ENCODE measurements at regions not wholly inside any gene's neighbourhood (a gene's known extent, or its start where the extent isn't known, plus 50 kb on each side); places are given as distances from the start of the nearest gene placed in this dataset.

DNA sequence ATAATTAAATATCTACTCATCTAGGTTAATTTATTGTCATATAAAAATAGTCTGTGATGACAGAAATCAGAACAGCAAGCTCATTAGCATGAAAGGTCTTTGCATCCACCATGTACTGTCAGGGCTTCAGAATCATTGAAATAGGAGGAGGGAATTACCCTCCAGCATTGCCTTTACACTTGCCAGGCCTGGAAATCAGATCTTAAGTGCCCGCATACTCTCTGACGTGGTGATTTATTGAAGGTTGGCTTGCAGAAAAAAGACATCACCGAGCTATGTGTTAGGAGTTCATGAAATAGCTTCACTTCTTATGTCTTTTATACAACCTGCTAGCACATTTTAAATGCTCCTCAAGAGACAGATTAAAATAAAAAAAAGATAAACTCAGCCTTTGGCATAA, 661.7 kb upstream of the SLITRK1 start:
- no peak for DNase-seq
- ATAC-seq = no peak
- intact Hi-C loops (cut with DNase I, micrococcal nuclease) = no loop called here

GRCh38 chr13:84542348-84542747, 660.1 kb upstream of the SLITRK1 start:
- no peak for DNase-seq
- ATAC-seq = no peak
- intact Hi-C loops (cut with DNase I, micrococcal nuclease) = no loop called here

DNA sequence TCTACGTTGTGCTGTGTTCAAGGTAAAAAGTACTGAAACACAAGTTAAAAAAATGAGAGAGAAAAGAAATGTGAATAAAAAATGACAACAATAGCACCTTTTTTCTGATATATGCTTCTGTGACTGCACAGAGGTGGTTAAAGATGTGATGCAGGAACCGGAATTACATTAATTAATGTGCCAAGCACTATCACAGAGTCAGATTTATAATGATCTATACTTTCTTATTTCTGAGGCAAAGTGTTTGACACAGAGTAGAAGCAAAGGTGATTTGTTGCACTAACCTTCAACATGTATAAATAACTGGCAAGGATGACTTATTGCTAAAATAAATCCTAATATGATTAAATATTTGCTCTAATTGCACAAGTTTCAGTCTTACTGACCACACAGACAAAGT, 654.6 kb upstream of the SLITRK1 start:
- DNase-seq (no peak), ATAC-seq (no peak)
- intact Hi-C loops (cut with DNase I, micrococcal nuclease) = no loop called here

DNA sequence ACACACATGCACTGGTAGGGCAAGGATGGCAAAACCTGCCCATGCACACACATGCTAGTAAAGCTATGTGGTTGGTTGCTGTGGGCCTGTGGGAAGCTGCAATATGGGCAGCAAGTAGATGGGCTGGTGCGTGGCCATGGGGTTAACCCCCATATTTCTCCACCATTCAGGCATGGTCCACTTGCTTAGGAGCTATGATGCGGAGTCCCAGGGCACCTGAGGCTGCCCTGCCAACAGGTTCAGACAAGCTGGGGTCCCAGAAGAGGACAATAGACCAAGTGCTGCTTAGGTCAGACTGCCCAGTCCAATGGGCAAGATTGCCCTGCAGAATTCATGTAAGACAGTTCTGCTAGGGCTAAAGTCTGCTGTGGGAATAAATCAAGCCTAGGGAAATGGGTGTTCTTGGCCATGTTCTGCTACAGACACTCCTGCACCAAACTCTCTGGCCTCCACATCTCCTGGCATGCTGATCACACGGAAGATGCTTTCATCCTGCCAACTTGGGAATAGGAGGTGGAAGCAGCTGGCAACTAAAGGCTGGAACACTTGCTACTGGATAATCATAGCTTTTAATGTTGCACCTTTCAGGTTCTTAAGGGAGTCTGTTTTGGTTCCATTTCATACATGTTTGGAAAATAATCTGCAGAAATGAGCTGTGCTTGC, 646.3 kb upstream of the SLITRK1 start:
- DNase-seq = no peak
- intact Hi-C loops (cut with DNase I, micrococcal nuclease) = no loop called here
- ATAC-seq = no peak

- DNase-seq (no peak), ATAC-seq (no peak)
- intact Hi-C loops (cut with DNase I, micrococcal nuclease) = no loop called here
Measured at GRCh38 chr13:84525865-84526264, 643.6 kb upstream of the SLITRK1 start.

DNA sequence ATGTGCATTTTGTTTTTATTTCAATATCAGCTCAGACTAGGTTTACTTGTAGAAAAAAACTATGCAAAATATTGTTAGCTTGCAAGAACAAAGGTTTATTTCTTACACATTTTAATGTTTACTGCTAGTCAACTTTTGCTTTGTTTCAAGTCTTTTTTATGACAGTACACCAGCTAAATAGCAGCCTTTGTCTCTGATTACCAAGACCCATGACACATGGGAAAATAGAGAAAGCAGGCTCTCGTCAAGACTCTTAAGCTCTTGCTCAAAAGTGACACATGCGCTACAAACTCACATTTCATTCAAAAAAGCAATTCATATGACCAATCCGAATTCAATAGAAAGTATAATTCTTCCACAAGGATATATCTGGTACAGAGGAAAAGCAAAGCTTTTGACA, 642.3 kb upstream of the SLITRK1 start:
- no peak for DNase-seq
- no peak for ATAC-seq
- intact Hi-C loops (cut with DNase I, micrococcal nuclease) = no loop called here

DNA sequence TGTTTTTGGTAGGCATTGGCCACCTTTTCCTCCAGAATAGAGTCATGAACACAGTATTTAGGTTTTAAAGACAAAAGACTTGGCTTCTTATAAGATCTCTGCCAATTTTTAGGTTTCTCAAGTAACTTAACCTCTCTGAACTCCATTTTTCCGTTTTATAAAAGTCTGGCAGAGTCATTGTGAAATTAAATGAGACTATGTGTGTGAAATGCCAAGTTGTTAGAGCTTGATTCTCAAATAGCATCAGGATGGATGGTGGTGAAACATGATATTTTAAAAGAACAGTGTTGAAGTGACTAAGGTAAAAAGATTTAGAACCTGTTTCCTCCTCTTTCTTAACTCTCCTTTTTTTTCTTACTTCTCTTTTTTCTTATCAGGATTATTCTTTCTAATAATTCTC, 617.7 kb upstream of the SLITRK1 start:
- DNase-seq = no peak
- intact Hi-C loops (cut with DNase I, micrococcal nuclease) = no loop called here
- no peak for ATAC-seq

DNA sequence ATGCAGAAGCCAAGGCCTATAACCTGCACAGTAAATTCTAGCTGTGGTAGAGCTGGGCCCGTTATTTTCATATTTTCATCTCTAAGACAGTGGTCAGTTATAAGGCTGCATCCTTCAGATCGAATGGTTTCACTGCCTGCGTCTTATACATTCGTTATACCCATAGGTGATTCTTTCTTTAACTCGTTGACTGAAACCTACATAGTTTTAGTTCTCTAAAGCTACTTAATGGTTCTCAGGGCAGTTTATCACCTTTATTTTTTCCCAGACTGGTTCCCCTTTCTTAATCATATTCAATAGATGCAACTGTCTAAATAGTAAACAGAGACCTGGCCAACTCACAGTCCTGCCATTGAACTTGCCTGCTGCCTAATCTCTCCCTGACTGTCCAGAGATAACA, 615.3 kb upstream of the SLITRK1 start:
- DNase-seq = no peak
- no peak for ATAC-seq
- intact Hi-C loops (cut with DNase I, micrococcal nuclease) = no loop called here

- no peak for ATAC-seq
- intact Hi-C loops (cut with DNase I, micrococcal nuclease) = no loop called here
Measured at GRCh38 chr13:84491952-84492351, 609.7 kb upstream of the SLITRK1 start.

DNA sequence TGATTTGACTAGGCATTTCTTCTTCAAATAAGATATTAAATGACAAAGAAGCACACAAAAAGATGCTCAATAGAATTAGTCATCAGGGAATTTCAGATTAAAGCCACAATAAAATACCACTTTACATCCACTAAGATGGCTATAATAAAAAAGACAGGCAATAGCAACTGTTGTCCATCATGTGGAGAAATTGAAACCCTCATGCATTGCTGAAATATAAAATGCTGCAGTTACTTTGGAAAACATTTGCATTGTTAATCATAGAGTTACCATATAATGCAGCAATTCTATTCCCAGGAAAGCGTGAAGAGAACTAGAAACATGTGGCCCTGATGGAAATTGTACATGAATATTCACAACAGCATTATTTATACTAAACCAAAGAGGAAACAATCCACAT, 605.5 kb upstream of the SLITRK1 start:
- intact Hi-C loops (cut with DNase I, micrococcal nuclease) = no loop called here
- DNase-seq = no peak

More at GRCh38 chr13:84491952-84492351, 609.7 kb upstream of the SLITRK1 start:
- DNase-seq = no peak

DNA sequence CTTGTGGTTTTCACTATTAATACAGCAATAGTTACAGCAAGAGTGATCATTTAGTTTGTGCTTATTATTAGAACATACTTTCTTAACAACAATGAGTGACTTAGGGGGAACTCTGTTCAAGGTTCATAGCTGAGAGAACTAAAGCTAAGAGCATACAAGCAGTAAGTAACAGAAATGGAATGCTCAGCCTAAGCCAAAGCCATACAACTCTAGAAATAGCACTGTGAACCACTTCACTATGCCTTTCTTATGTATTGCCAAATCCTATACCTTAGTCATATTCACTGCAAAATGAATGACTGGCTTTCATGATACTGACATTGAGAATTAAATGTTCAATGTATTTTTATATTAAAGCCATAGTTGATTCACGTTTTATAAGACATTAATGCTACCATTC, 599.7 kb upstream of the SLITRK1 start:
- intact Hi-C loops (cut with DNase I, micrococcal nuclease) = no loop called here
- no peak for DNase-seq
- ATAC-seq = no peak

More for the DNA sequence above, 605.5 kb upstream of the SLITRK1 start:
- no peak for ATAC-seq

DNA sequence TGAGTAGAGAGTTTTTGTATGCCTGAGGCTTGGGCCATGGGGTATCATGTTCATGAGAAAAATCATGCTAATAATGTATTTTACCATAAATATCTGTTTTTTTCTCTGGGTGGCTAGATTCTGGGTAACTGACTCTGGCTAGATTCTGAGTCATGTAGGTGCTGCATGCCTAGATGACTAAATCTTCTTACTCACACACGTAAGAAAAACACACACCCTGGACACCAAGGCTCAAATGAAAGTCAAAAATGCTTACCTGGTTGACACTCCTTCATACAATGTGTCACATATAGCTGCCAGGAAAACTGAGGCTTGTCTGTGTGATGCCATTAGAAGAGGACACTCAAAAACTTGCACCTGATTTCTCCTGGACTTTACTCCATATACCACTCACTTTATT, 597.4 kb upstream of the SLITRK1 start:
- ATAC-seq (no peak), DNase-seq (no peak)
- intact Hi-C loops (cut with DNase I, micrococcal nuclease) = no loop called here

- intact Hi-C loops (cut with DNase I, micrococcal nuclease) = no loop called here
- ATAC-seq = no peak
Measured at GRCh38 chr13:84470528-84470927, 588.3 kb upstream of the SLITRK1 start.

GRCh38 chr13:84466461-84466860, 584.2 kb upstream of the SLITRK1 start:
- intact Hi-C loops (cut with DNase I, micrococcal nuclease) = no loop called here
- ATAC-seq (no peak), DNase-seq (no peak)

More at GRCh38 chr13:84470528-84470927, 588.3 kb upstream of the SLITRK1 start:
- no peak for DNase-seq

GRCh38 chr13:84460989-84461388, 578.7 kb upstream of the SLITRK1 start:
- DNase-seq (no peak), ATAC-seq (no peak)
- intact Hi-C loops (cut with DNase I, micrococcal nuclease) = no loop called here

DNA sequence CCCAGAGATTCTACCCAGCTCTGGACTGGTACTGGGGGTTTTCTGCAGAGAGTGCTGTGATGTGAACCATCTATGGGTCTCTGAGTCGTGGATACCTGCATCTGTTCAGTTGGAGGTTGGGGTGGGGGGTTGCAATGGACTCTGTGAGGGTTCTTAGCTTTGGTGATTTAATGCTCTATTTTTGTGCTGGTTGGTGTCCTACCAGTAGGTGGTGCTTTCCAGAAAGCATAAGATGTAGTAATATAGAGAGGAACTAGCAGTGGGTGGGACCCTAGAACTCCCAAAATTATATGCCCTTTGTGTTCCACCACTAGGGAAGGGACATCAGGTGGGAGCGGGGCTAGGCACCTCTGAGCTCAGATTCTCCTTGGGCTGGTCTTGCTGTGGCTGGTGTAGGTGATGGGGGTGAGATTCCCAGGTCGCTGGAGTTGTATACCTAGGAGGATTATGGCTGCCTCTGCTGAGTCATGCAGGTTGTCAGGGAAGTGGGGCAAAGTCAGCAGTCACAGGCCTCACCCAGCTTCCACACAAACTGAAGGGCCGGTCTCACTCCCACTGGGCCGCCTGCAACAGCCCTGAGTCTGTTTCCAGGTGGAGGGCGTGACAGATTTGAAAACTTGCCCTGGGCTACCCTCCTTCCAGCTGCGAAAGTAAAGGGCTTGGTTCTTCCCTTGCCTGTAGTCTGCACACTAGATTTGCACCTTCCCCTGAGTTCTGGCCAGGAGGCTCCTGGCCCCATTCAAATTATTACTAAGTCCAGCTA, 573.0 kb upstream of the SLITRK1 start:
- ATAC-seq = no peak
- intact Hi-C loops (cut with DNase I, micrococcal nuclease) = no loop called here

DNA sequence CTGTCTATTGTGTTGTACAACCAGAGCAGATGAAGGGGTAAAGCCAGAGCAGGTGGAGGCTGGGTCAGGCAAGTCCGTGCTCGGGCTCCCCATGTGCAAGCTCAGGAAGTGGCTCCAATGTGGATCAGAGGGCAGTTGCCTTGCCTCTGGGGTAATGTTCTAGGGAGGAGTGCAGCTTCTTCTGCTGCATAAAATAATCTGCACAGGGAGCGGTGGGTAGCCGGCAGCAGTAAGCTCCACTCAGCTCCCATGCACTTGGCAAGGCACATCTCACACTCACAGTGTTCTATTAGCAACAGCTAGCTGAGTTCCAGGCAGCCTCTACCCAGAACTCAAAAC, 565.3 kb upstream of the SLITRK1 start:
- ATAC-seq (no peak), DNase-seq (no peak)
- intact Hi-C loops (cut with DNase I, micrococcal nuclease) = no loop called here

More for the DNA sequence above, 573.0 kb upstream of the SLITRK1 start:
- DNase-seq = no peak

GRCh38 chr13:84446972-84447639, 564.8 kb upstream of the SLITRK1 start:
- DNase-seq (no peak), ATAC-seq (no peak)
- intact Hi-C loops (cut with DNase I, micrococcal nuclease) = no loop called here

GRCh38 chr13:84445776-84446175, 563.5 kb upstream of the SLITRK1 start:
- intact Hi-C loops (cut with DNase I, micrococcal nuclease) = no loop called here
- DNase-seq (no peak), ATAC-seq (no peak)

DNA sequence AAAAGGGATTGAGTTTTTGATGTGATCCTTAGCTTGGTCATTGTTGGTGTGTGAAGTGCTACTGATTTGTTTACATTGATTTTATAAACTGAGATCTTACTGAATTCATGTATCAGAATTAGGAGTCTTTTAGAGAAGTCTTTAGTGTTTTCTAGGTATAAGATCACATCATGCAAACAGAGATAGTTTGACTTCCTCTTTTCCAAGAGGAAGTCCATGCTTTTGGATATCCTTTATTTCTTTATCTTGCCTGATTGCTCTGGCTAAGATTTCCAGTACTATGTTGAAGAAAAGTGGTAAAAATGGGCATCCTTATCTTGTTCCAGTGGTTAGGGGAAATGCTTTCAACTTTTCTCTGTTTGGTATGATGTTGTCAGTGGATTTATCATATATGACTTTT, 561.2 kb upstream of the SLITRK1 start:
- no peak for ATAC-seq

More for the DNA sequence above, 561.2 kb upstream of the SLITRK1 start:
- no peak for DNase-seq
- intact Hi-C loops (cut with DNase I, micrococcal nuclease) = no loop called here

Measured in left colon (tissue), 2 donors.